Hippocampal formation (tissue), 2 donors: ENCODE measurements at regions not wholly inside any gene's neighbourhood (a gene's known extent, or its start where the extent isn't known, plus 50 kb on each side); places are given as distances from the start of the nearest gene placed in this dataset.

ENCODE experiments used
- DNase-seq, 2 donors: peaks; one replicate each; lab custom pipeline; 2025; lab: John Stamatoyannopoulos, UW

GRCh38 chr9:80074439-80074838 lies 502.7 kb downstream of the TLE4 start:
- no peak for DNase-seq

DNA sequence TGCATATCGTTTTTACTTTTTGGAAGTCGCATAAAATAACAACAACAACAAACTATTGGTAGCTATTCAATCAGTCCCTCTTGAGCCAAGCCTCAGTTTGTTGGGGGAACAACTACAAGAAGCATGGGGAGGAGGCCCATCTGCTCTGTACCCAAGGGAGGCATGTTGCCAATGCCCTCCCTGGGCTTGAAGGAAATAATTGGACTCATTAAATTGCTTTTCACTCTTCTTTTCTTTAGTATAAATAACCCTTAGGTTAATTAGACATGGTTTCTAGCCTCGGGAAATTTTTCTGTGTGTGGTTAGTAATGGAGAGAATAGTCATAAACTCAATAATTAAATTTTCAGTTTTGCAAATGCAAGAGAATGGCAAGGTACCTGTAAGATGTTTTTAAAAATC lies 500.7 kb downstream of the TLE4 start:
- no peak for DNase-seq

DNA sequence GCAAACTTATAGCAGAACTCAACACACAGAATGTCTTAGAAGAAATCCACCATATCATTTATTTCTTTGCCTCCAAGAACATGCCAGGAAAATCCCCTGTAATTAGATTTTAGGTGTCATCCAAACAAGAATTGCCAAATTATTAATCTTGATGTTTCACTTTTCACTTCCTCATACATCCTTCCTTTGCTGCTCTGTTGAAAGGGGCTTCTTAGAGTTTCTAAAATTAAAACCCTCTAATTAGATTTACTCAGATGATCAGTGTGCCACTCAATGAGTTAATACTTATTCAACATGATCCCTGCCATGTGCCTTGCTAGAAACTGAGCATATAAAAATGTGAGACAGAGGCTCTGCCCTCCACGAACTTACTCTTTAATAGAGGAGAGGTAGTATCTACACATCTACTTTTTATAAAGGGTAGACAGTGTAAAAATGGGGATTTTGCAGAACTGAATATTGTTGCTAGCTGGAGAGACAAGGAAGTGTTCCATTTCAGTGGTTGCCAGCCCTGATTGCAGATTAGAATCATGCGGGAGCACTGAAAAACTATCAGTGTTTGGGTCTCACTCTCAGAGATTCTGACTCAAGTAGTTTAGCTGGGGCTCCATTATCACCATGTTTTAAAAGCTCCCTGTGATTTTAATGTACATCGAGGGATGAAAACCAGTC lies 498.4 kb downstream of the TLE4 start:
- no peak for DNase-seq

- no peak for DNase-seq
Measured at GRCh38 chr9:80066931-80067330, 495.2 kb downstream of the TLE4 start.

DNA sequence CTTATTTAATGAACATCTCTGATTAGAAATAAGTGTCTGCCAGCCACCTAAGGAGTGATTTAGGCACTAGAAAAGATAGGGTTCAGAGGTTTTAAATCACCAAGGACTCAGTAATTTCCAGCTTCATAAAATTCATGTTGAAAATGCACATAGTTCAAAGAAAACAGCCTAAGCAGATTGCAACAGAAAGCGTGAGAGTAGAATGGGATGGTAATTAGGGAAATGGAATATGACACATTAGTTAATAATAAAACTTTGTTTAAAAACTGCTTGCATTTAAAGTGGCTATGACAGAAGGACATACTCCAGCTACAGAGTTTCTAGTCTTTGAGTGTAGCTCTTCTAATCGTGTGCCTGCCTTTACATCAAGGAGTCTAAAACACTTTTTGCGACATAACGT lies 490.8 kb downstream of the TLE4 start:
- DNase-seq, result no peak

DNA sequence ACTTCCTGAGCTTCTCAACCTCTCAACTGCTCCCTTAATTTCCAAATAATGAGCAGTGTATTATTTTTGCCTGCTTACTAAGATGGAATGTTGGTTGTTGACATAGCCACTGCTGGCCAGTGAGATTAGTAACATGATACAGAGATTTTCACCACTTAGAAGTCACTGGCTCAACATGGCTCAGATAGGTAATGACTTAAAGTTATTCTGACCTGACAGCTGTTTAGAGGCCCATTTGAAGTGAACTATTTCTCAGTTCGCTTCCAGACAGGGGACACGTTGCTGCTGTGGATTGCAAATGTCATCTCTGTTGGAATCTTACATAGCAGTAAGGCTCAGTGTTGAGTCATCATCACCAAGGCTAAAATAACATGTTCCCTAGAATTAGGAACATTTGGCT lies 490.2 kb downstream of the TLE4 start:
- no peak for DNase-seq

- DNase-seq, result no peak
Measured at GRCh38 chr9:80061096-80061495, 489.3 kb downstream of the TLE4 start.

GRCh38 chr9:80059979-80060378 lies 488.2 kb downstream of the TLE4 start:
- no peak for DNase-seq

DNA sequence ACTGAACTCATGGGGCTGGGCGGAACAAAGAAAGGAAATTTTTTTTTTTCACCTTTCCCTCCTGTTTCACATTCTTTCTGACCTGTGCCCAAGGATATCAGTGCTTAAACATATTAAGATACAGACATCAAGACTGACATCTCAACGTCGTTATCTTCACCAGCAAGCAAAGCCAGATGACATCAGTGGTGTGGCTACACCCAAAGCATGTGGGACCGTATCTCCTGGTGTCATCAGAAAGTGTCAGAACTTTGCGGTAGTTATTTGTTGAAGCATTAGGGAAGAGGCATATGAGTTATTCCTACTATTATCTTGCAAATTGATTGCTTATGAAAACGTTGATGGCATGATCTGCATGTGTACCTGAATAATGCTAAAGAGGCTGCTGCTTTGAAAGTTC lies 487.4 kb downstream of the TLE4 start:
- DNase-seq, result no peak

- DNase-seq, result no peak
Measured at GRCh38 chr9:80052830-80053229, 481.1 kb downstream of the TLE4 start.

DNA sequence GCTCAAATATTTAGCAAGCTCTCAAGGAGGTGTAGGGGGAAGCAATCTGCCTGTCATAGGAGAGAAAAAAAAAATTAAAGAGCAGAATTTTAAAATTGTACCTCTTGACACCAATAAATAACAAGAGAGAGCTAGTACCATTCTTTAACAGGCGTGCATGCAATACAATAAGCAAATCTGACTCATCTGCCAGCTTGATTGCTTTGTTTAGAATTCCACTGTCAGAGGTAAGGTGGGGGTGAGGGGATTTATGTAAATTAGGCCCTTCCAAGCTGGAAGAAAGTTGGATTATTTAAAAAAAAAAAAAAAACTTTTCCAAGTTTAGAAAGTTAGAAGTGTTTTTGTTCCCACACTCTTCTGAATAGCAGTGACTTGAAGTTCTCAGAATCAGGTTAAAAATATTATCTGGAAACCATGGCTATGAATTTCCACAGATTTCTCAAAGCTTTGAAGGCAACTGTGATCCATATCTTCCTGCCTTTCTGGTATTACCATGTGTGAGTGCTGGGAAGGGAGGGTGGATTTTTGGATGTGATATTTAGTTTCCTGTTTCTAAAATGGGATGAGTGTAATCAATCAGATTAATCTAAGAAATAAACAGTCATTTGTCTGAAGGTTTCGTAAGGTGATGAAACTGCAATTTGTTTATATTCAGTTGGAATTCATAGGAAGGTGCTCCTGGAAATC lies 477.5 kb downstream of the TLE4 start:
- no peak for DNase-seq

DNA sequence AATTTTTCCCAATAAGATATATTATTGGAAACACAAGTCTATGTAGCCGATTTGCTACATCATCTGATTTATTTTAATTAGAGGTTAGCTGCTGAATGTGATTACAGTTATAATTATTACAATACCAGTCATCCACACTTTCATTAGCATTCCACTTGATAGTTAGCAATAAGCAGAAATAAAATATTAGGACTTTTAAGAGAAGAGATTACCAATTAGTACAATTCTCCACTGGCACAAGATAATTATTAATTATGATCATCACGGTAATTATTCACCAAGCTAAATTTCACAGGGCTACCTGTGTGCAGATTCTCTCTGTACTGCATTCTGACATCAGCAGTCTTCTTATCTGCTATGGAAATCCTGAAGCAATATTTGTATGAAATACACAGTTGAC lies 474.7 kb downstream of the TLE4 start:
- no peak for DNase-seq

GRCh38 chr9:80041821-80042220 lies 470.1 kb downstream of the TLE4 start:
- no peak for DNase-seq

DNA sequence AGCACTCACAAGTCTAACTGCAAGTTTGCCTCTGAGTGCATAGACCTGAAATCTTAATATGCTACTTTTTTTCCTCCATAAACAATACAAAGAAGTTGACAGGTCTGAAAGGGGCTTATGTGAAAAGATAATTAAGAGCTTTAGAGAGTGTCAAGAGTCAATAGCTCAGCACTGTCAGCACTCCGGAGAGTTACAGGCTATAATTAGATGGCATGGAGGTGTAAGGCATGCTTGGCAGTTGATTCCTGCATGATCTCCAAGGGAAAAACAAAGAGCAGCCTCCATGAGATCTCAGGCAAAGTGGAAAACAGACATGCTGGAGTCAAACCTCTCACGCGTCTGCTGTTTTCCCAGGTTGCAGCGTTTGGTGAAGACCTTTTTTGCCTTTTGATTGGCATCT lies 468.7 kb downstream of the TLE4 start:
- DNase-seq, result no peak

DNA sequence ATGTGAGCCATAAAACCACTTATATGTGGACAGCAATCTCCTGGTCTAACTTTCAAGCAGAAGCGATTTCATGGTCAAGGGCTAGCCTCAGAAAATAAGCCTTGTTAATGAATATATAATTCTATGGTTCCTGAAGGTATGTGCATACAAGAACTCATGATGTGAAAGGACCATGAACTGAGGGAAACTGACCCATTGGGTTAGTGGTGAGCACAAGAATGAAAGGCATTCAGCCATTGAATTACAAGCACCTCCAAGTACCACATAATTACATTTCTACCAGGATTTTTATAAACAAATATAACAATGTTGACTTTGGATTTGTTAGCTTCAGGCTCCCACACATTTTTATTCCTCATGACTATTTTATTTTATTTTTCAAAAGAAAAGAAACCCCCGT lies 459.0 kb downstream of the TLE4 start:
- no peak for DNase-seq

- no peak for DNase-seq
Measured at GRCh38 chr9:80028501-80028900, 456.7 kb downstream of the TLE4 start.

GRCh38 chr9:80025796-80026520 lies 454.2 kb downstream of the TLE4 start:
- DNase-seq, result no peak

DNA sequence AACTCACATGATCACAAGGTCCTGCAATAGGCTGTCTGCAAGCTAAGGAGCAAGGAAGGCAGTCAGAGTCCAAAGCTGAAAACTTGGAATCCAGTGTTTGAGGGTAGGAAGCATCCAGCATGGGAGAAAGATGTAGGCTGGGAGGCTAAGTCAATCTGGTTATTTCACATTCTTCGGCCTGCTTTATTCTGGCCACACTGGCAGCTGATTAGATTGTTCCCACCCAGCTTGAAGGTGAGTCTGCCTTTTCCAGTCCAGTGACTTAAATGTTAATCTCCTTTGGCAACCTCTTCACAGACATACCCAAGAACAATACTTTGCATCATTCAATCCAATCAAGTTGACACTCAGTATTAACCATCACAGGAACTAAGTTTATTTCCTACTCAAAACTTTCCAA lies 453.4 kb downstream of the TLE4 start:
- DNase-seq, result no peak

DNA sequence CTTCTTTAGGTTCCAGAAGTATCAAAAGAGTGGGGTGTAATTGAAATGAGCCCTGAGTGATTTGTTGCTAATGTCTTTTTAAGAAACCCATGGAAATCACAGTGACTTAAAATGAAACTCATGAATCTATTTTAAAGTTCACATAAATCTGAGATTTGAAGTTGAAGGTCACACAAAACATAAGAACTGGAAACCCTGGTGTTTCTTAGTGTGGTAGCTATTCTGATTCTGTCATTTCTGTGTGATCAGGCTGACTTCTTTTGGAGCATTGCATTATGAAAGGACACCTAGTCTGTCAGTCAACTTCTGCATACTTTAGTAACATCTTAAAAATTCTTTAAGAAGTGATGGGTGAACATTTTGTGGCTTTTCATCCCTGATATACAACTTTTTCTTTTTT lies 448.8 kb downstream of the TLE4 start:
- DNase-seq, result no peak

DNA sequence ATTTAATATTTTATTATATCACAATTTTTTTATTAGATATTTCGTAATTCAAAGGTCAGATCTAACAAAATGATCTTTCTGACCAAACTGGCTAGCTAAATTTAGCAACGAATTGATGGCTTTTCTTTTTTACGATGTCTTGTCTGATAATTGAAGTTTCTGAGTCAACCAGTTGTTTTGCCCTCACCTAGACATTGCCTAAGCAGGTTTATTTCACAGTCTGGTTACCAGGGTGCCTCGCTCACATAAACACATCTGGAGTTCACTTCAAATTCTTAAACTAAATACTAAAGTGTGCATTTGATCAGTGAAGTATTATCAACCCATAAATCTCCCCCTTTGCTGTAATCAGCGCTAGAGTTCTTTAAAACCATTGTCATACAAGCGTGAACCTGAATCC lies 448.3 kb downstream of the TLE4 start:
- DNase-seq, result no peak

DNA sequence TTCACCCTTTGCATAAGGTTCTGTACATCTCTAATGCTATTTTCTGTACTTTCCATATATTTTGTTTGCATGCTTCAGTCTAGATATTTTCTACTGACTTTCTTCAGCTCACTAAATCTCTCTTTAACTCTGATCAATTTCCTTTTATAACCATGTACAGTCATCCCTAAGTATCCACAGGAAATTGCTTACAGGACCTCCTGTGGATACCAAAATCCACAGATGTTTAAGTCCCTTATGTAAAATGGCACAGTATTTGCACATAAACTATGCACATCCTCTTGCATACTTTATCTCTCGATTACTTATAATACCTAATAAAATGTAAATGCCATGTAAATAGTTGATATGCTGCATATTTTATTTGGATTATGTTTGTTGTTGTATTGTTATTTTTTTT lies 442.1 kb downstream of the TLE4 start:
- no peak for DNase-seq

- no peak for DNase-seq
Measured at GRCh38 chr9:80012557-80013330, 441.0 kb downstream of the TLE4 start.

- DNase-seq, result no peak
Measured at GRCh38 chr9:80009204-80009603, 437.4 kb downstream of the TLE4 start.
